Effector CD4-positive, alpha-beta T cell (primary cell): ENCODE measurements at regions not wholly inside any gene's neighbourhood (a gene's known extent, or its start where the extent isn't known, plus 50 kb on each side); places are given as distances from the start of the nearest gene placed in this dataset.

ENCODE experiments used
- DNase-seq: peaks from one replicate; pipeline ENCODE4 v3.0.0-alpha.2; 2020

DNA sequence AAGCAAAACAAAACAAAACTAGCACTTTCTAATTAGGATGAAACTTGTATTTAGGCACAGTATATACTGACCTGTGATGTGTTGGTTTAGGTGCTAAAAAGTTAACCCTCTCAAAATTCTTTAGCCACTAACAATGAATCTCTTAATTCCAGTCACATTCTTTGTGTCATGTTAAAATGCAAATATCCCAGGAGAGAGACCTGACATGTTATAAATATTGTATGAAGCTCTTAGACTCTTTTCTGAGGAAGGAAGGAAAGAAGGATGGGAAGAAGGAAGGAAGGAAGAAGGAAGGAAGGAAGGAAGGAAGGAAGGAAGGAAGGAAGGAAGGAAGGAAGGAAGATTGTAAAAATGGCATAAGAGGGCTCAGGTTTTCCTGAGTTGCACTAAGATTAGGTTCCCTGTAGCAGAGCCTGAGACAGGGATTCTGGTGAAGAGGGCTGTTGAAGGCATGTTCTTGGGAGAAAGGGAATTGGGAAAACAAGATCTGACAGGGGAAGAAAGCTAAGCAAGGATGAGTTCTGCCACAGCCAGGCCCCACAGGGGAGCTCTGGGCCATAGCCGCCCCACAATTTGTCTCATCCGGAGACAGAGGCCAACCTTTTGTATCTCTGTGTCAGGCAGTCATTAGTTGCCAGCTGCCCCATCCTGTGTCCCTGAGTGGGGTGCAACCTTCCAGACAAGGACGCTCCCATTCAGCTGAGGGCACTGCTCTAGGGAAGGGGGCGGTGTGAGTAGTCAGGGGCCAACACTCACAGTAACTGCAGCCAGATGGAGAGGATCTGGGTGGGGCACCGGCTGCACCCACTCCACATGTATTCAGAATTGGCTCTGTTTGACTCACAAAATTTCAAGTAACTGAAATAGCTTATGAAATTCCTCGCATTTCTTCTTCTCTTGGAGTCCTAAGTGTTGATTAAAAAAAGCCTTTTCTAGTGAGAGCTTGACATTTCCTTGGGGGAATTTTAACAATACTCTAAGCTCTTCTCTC, 189.3 kb upstream of the ARG1 start:
- DNase-seq = no peak

GRCh38 chr6:131387562-131388447, 185.2 kb upstream of the ARG1 start:
- no peak for DNase-seq

DNA sequence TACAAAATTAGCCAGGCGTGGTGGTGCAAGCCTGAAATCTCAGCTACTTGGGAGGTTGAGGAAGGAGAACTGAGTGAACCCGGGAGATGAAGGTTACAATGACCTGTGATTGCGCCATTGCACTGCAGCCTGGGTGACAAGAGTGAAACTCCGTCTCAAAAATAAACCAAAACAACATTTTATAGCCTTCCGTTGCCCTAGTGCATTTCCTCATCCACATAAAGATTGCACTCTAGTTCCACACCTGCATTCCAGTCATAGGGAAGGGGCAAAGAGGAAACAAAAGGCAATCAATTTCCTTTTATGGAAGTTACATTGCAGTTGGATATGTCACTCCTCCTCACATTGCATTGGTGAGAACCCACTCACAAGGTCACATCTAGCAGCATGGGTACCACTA, 182.7 kb upstream of the ARG1 start:
- no peak for DNase-seq

DNA sequence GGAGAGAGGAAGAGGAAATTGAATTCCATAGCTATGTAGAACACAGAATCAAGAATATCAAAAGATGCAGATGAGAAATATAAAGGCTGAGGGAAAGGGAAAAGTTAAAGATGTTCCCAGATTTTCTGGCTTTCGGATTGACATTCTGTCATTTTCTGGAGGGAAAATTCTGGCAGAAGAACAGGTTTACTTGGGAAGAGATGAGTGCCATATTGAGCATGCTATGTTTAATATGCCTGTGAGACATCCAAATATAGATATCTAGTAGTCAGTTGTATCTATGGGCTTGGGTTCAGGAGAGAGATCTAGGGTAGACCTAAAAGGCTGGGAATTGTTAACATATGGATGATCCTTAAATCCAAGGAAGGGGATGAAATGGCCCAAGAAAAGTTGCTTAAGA, 181.9 kb upstream of the ARG1 start:
- no peak for DNase-seq

- DNase-seq = no peak
Measured at GRCh38 chr6:131393433-131393832, 179.6 kb upstream of the ARG1 start.

- DNase-seq = no peak
Measured at GRCh38 chr6:131394768-131395432, 178.1 kb upstream of the ARG1 start.

DNA sequence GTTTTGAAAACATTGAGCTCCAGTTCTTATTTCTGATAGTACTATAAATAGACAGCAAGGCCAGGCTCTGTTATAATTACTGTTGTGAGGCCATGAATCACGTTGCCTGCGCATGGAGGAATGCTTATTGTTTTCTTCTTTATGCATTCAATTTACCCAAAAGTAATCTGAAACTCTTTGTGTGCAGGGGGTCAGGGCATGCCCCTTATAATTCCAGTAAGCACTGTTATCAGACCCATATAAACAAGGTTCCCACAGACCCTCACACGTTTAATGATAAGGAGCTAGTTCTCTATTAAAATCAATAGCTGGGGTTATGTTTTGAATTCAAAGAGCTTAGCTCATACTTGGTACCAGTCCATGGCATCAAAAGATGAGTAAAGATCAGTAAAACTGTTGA, 174.8 kb upstream of the ARG1 start:
- DNase-seq = no peak

DNA sequence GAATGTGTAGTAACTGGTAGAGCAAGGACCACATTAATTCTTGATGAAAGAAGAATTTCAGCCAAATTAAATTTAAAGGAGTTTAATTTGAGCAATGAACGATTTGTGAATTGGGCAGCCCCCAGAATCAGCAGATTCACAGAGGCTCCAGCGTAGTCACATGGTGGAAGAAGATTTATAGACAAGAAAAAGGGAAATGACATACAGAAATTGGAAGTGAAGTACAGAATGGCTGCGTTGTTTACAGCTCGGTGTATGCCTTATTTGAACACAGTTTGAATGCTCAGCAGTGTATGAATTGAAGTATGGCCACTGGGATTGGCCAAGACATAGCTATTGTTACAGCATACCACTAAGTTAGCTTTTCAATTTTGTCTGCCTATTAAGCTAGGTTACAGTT, 173.6 kb upstream of the ARG1 start:
- no peak for DNase-seq

GRCh38 chr6:131400054-131400778, 172.8 kb upstream of the ARG1 start:
- no peak for DNase-seq

DNA sequence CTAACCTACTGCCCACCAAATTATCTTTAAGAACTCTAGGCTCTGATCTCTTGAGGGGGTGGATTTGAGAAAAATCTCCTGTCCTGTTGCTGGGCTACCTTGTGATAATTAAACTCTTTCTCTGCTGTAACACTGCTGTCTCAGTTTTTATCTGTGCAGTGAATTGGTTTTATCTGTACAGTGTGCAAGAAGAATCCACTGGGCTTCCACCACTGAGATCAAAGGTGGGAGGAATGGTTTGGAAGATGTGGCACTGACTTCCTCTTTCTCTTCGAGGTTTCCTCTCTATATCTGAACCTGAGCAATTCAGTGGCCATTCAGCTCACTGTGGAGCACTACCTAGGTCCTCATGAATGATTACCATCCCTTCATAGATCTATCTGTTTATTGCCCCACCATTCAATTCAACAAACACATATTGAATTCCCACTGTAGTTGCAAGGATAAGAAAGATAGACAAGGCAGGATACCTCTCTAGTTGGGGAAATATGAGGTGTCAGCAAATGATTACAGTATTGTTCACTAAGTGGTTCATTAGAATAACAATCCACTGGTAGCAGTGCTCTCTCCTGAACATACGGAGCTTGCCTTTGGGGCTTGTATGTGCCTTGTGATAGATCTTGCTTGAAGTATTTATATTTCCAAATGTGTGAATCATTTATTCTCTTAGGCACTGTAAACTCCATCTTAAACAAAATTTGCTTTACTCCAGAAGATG, 172.1 kb upstream of the ARG1 start:
- DNase-seq = no peak

- DNase-seq = no peak
Measured at GRCh38 chr6:131408811-131409210, 164.2 kb upstream of the ARG1 start.

- no peak for DNase-seq
Measured at GRCh38 chr6:131410785-131411184, 162.2 kb upstream of the ARG1 start.

DNA sequence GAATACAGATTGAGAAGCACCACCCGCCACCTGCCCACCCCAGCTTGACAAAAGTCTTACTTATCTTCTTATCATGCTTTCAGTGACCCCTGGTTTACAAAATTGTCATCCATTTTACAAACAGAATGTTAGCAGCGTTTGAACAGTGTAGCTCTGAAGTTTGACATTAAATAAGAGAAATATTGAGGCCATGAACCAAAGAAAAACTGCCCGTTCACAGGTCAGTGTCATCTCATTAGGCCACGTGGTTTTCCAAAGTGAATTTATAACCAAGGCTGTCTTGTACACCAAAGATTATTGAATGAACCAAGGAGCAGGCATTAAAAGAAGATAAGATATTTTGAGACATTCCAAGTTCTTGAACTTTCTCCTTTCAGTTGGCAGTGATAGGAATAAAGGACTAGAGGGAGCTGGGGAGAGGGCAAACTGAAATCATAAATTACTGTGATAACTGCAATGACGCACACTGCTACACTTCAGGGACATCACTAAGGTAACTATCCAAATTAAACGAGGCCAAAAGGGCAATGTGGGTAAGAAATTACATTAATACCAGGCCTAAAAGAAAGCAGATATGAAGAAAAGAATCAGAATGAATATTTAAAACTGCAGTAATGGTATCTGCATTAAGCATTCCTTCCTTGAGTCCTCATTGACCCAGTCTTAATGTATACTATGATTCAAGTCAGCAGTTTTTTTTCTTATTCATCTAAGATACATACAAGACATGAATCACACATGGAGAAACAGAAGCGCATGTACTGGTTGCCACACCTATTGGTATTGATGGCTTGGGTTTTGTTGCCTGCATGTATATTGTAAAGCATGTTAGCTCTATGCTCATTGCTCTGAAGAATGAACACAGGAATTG, 159.8 kb upstream of the ARG1 start:
- no peak for DNase-seq

DNA sequence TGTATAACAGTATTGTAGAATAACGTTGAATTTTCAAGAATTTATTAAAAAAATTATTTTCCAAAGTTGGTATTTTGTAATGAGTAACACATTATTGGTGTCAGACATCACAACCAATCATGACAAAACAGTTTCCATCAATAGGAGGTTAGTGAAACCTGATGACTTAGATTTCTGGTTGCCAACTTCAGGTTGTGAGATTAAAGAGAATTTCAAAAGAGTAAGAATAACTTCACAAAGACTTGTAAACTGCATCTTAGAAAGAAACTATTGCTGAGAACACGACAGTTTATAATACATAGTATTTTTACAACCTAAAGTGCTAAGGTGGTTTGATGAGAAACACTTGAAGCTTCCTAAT, 159.2 kb upstream of the ARG1 start:
- no peak for DNase-seq

DNA sequence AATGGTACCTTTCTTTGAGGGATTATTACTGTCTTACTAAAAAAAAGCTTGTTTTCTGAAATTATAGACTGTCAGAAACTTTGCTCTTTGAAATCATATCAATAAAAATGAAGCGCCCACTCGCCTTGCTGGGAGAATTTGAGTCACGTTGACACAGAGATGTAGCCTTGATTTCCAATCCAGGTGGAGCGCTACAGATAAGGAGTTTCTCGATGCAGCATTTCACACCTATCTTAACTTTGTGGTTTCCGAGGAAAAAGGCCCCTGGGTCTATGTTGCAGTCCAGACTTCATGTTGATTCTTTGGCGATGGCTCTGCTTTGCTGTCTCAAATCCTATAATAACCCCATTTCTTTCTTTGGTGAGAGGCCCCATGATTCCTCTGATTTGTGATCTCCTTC, 158.1 kb upstream of the ARG1 start:
- DNase-seq = no peak

GRCh38 chr6:131418441-131418840, 154.6 kb upstream of the ARG1 start:
- no peak for DNase-seq

DNA sequence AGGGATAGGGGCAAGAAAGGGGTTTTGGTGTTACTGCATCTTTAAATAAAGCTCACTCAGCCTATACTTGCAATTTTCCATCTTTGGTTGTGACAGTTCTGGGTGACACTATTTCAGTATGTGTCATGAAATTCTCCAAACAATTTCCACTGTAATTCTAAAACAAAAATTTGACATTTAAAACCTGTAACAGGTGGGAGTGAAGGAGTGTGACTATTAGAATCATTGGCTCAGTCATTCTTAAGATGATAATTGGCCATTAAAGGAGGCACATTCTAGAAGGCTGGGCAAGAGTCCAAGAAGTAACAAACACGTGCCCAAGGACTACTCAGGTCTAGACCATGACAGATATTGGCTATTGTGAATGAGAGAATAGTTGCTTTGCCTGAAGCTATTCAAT, 153.3 kb upstream of the ARG1 start:
- no peak for DNase-seq

GRCh38 chr6:131424016-131424415, 149.0 kb upstream of the ARG1 start:
- DNase-seq = no peak

DNA sequence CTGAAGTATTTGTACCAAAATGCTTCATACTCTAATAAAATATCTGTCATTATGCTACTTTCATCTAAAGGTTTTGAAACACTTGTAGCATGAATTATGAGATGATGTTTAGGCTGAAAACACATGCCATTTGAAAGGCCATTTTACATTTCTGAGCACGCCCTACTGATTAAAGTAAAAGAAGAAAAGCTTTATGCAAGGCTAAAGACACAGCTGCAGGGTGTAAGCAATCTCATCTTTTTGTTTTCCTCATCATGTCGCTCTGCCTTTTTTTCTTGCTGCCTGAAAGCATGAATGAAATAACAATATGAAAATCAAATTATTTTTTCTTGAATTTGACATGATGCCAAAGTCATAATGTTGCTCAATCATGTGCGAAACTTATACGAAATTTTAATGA, 148.6 kb upstream of the ARG1 start:
- DNase-seq = no peak

GRCh38 chr6:131427434-131428058, 145.5 kb upstream of the ARG1 start:
- DNase-seq = no peak
